ENCODE measurements at regions not wholly inside any gene's neighbourhood (a gene's known extent, or its start where the extent isn't known, plus 50 kb on each side); places are given as distances from the start of the nearest gene placed in this dataset.

GRCh38 chr1:56215086-56215485, 364.3 kb downstream of the PLPP3 start:
- no peak for DNase-seq

GRCh38 chr1:56213068-56213467, 366.3 kb downstream of the PLPP3 start:
- DNase-seq = no peak

DNA sequence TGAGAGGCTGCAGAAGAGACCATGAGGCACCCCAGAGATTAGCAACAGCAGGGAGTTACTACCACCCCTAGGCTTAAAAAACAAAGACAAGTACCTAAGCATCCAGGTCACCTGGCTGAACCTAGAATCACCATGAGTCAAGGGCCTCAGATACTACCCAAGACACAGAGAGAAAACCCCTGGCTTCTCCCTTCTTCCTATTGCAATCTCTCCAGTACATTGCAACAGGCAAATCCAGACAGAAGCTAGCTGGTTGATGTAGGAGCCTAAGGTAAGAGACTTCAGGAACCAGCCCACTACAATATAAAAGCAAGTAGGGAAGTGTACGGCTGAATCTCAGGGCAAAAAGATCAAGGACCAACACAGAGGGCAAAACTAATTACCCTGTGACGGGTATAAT, 367.2 kb downstream of the PLPP3 start:
- no peak for DNase-seq

GRCh38 chr1:56206391-56206790, 373.0 kb downstream of the PLPP3 start:
- DNase-seq = no peak

- no peak for DNase-seq
Observed at GRCh38 chr1:56204206-56204605, 375.2 kb downstream of the PLPP3 start.

DNA sequence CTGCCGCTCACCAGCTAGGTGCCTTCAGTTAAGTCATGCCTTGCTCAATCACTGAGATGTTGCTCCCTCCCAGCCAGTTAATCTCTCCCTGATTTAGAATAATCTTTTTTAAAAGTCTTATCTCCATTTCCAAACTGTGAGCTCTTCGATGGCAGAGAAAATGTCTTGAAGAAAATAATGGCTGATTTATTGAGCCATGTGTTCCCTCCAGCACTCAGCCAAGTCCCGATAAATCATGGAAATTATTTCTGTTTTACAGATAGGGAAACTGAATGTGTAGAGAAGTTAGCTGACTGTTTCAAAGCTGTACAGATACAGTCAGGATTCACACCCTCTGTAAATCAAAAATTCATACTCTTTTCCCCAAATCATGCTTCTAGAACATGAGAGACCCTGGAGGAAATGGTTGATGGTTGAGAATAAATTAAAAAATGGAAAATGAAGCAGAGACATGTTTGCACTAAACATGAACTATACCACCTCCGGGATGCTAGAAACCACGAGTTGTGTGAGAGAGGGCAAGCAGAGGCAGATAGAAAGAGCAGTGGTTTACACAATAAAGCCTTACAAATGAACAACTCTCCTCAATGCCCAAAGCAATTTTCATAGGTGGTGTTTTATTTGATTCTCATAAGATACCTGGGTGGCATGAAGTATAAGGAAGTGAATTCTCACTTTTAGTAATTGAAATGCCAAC, 376.4 kb downstream of the PLPP3 start:
- no peak for DNase-seq

- DNase-seq = no peak
Observed at GRCh38 chr1:56202186-56202585, 377.2 kb downstream of the PLPP3 start.

DNA sequence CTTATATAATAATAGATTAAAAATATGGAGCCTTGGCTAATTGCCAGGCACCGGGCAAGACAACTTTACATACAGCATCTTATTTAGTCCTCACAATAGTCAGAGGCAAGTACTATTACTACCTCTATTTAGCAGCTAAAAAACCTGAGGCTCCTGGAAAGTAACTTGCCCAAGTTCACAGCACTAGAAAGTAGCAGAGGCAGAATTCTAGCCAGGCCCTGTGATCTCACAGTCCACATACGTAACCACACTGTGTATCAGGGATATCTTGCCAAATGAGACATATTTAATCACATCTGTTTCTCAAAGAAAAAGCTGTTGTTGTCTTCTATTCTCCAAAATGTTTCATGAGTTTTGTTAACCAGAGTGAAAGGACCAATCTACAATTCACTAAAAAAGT, 378.5 kb downstream of the PLPP3 start:
- no peak for DNase-seq

GRCh38 chr1:56200442-56200841, 378.9 kb downstream of the PLPP3 start:
- no peak for DNase-seq

- DNase-seq = no peak
Observed at GRCh38 chr1:56199956-56200355, 379.4 kb downstream of the PLPP3 start.

- DNase-seq = no peak
Observed at GRCh38 chr1:56199061-56199460, 380.3 kb downstream of the PLPP3 start.

GRCh38 chr1:56197946-56198345, 381.4 kb downstream of the PLPP3 start:
- no peak for DNase-seq

GRCh38 chr1:56196839-56197238, 382.5 kb downstream of the PLPP3 start:
- no peak for DNase-seq

- DNase-seq = no peak
Observed at GRCh38 chr1:56194701-56195300, 384.6 kb downstream of the PLPP3 start.

DNA sequence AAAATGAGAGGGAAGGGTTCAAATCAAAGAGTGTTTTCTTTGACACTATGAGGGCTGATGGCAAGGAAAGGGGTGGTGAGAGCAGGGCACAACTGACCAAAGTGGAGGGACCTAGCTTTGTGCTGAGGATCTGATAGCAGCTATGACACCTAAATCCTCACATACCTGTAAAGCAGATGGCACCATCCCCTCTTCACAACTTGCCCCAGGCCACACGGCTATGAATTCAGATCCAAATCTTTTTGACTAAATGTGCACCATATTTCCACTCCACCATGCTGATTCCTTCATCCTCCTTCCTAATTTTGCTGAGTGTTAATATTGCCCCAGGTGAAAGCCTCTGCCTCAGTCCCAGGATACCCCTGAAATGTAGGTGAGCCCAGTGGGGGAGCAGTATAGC, 385.7 kb downstream of the PLPP3 start:
- no peak for DNase-seq

GRCh38 chr1:56191369-56191768, 388.0 kb downstream of the PLPP3 start:
- DNase-seq = no peak

GRCh38 chr1:56190806-56191365, 388.5 kb downstream of the PLPP3 start:
- no peak for DNase-seq

DNA sequence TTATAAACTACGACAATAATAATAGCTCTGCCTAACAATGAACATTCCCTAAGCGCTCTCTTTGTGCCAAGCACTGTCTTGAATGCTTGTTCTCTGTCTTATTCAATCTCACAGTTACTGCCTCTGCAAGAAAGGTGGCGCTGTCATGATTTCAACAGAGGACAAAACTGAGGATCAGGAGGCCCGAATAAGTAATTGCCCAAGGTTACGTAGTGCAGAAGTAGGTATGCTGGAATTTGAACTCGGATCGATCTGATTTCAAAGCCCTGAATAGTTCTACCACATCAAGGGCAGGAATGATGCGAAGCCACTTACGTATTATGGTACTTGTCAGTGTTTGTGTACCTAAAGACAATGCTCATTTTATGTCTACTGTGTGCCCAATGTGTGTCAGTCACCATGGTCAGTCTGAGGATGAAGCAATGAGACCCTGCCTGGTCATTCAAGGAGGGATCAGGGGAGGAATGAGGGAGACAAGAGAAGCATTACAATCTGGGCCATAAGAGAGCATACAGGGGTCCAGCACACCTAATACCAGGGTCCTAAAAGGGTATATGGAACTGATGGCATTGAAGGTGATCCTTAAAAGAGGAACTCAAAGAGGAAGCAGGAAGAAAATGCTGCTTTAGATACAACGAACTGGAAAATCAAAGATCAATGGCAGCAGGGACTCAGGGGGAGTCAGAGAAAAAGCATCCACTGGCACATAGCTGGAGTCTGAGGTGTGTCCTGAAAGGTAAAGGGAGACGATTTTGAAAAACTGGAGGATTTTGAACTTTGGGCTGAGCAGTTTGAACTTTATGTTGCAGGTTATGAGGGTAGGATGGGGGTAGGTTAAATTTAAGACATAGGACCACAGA, 389.2 kb downstream of the PLPP3 start:
- no peak for DNase-seq

DNA sequence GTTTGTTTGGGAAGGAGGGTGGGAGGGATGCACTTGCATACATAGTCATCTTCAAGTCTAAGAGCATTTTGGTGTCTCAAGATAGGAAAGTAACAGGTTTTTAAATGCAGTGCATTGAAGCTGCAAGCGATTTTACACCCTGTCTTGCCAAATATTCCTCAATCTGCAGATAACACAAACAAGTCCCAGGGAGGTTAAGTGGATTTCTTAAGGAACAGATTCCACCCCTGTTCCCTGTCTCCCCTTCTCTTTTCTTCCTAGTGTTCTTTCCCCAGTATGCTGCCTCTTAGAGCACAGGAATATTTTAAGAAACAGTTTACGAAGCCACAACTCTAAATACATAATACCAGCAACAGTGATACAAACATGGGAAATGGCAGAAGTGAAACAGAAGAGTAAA, 389.9 kb downstream of the PLPP3 start:
- DNase-seq = no peak

- no peak for DNase-seq
Observed at GRCh38 chr1:56188855-56189254, 390.5 kb downstream of the PLPP3 start.

GRCh38 chr1:56188221-56188620, 391.1 kb downstream of the PLPP3 start:
- DNase-seq = no peak

- no peak for DNase-seq
Observed at GRCh38 chr1:56187405-56187804, 392.0 kb downstream of the PLPP3 start.

- DNase-seq = no peak
Observed at GRCh38 chr1:56185493-56185892, 393.9 kb downstream of the PLPP3 start.

- DNase-seq = no peak
Observed at GRCh38 chr1:56183151-56183550, 396.2 kb downstream of the PLPP3 start.

Measured in activated effector memory CD4-positive, alpha-beta T cell treated with Interleukin-2 at 50 U/mL for 16 hours (primary cell).